HG03571 (cell line): ENCODE measurements at regions not wholly inside any gene's neighbourhood (a gene's known extent, or its start where the extent isn't known, plus 50 kb on each side); places are given as distances from the start of the nearest gene placed in this dataset.
"Not testable (repeated sequence)": the region's sequence is repeated elsewhere in the genome, so short reads cannot be mapped to it uniquely, and the experiment has no call there.

Source experiments
- ATAC-seq: cut with Tn5 transposase; IDR thresholded peaks from one replicate; pipeline ENCODE4 v1.9.1; 2021; ENCODE audit not compliant: unreplicated experiment

DNA sequence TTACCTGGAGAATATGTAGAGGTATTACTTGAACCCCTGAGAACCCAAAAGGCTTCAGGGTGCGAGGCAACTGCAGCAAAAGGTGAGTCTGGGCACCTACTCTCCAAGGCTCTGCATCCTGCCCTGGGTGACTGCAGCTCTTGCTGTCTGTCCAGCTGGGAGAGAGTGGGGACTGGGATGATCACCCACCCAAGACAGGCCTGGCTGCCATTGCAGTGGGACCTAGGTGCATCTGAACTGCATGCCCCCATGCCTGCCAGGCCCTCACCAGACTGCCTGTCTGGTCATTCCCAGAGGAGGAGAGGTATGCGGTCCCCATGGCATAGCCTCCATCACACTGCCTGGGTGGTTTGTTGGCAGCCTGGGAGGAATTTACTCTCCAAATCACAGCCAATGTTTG is 563.9 kb downstream of the TFAP2A start:
- no peak for ATAC-seq

DNA sequence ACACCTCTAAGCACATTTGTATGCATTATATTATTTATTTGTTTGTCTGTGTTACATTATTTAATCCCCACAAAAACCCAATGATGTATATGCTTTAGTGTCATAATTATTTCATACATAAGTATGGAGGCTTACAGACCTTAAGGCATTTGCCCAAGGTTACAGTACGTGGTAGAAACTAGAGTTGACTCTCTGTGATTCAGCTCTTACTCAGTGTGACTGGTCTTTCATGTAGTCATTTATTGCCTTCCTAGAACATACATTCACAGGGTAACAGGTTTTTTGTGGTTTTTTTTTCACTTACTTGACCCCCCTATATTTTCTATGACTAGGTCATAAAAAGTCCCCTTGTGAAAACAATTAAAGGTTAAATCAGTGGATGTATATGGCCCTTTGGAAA is 566.8 kb downstream of the TFAP2A start:
- no peak for ATAC-seq

DNA sequence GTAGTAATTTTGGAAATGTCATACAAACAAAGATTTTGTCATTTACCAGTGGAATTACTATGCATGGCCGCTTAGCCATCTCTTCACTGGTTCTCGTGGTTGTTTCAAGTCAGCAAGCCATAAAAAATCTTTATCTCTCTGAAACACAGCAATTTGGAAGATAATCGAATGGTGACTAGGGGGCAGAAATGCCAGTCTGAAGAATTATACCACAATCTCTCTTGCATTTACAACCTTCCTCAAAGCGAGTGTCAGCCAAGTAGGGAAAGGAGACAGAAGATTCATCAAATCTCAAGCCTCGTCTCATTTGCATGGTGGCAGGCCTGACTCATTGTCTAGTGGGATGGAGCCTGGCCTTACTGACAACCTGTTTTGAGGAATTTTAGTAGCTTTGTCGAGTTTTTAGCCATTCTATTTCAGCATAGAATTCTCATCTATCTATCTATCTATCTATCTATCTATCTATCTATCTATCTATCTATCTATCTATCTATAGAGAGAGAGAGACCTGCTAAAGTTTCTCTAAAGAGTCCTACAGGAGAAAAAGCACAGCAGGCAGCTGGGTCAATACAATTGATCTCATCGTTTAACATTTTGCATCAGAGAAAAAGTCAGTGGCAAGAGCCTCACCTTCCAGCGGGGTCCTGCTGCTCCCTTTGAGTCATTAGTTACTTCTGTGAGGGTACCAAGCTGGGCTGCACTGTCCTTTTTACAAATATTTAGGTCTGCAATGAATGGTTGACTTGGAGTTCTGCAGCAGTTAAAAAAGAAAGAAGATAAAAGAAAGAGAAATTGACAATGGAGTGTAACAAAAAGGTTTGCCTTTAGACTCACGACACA is 572.8 kb downstream of the TFAP2A start:
- ATAC-seq: no peak

GRCh38 chr6:9834233-9834632 is 580.6 kb downstream of the TFAP2A start:
- ATAC-seq: no peak

GRCh38 chr6:9831783-9832182 is 583.1 kb downstream of the TFAP2A start:
- no peak for ATAC-seq

DNA sequence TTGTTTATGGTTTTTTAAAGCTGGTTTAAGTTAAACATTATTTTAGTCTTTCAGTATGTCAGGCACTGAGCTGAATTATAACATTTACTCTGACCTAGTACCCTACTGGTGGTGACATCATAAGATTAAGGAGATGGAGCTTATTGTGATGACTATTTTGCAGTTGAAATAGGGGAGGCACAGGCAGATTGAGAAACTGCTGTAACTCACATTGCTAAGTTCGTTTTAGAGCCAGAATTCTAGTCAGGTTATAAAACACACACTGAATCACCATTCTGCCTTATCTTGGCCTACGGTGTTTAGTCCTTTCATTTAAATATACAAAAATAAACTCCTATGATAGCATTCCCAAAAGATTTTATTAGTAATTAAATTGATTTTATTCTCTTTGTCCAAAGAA is 584.1 kb downstream of the TFAP2A start:
- ATAC-seq: no peak

- no peak for ATAC-seq
Measured at GRCh38 chr6:9825526-9825925, 589.3 kb downstream of the TFAP2A start.

GRCh38 chr6:9810727-9811126 is 604.1 kb downstream of the TFAP2A start:
- ATAC-seq: not testable (repeated sequence)

- ATAC-seq: no peak
Measured at GRCh38 chr6:9810286-9810685, 604.6 kb downstream of the TFAP2A start.

GRCh38 chr6:9806195-9806594 is 608.7 kb downstream of the TFAP2A start:
- ATAC-seq: no peak

- no peak for ATAC-seq
Measured at GRCh38 chr6:9801249-9801754, 613.6 kb downstream of the TFAP2A start.

GRCh38 chr6:9799582-9799981 is 615.3 kb downstream of the TFAP2A start:
- no peak for ATAC-seq

- ATAC-seq: no peak
Measured at GRCh38 chr6:9796827-9797226, 618.0 kb downstream of the TFAP2A start.

DNA sequence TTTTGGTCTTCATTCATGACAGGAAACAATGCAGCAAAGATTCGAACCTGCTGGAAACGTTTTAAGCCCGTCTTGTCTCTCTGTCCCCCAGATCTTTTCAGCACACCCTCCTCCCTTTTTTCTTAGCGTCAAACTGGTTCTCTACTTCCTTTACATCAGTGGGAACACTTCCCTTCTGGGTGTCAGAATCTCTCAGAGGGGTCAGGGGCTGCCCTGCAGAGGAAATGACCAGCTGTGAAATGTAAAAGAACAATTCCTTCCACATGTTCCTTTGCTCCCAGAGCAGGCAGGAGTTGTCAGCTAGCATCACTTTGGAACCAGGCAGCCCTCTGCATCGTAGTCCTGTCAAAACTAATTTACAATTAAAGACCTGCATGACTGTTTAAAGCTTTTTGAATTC is 619.0 kb downstream of the TFAP2A start:
- ATAC-seq: no peak

GRCh38 chr6:9789201-9789600 is 625.7 kb downstream of the TFAP2A start:
- no peak for ATAC-seq

DNA sequence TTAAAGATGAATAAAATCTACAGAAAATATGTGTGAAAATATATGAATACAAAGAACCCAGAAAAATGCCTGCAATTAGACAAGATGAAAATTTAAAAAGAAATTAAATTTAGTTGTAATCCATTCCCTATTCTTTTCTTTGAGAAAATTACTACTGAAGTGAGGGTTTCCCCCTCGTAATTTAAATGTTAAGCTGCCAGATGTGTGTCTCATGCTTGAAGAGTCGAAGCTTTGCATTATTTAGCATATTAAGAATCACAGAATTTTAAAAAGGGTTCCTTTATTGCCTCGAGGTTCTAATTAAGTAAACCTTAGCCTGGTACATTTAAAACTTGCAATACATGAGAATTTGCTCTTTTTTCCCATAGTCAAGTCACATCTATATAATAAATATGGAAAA is 630.1 kb downstream of the TFAP2A start:
- no peak for ATAC-seq

- no peak for ATAC-seq
Measured at GRCh38 chr6:9783567-9783966, 631.3 kb downstream of the TFAP2A start.

DNA sequence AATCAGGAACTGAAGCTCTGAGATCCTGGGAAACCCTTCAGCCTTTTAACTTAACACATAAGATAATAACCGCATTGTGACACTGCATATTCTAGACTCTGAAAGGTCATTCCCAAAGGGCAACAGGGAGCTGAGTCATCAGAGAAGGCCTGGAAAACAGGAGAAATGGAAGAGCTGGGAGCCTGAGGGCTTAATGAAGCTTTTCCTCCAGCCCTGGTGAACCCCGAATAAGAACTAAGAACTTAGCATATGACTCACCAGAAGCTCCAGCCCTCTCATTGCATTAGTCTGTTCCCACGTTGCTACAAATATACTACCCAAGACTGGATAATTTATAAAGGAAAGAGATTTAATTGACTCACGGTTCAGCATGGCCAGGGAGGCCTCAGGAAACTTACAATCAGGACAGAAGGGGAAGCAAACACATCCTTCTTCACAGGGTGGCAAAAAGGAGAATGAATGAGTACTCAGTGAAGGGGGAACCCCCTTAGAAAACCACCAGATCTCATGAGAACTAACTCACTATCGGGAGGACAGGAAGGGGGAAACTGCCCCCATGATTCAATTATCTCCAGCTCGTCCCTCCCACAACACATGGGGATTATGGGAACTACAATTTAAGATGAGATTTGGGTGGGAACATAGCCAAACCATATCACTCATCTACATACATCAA is 648.5 kb downstream of the TFAP2A start:
- no peak for ATAC-seq

DNA sequence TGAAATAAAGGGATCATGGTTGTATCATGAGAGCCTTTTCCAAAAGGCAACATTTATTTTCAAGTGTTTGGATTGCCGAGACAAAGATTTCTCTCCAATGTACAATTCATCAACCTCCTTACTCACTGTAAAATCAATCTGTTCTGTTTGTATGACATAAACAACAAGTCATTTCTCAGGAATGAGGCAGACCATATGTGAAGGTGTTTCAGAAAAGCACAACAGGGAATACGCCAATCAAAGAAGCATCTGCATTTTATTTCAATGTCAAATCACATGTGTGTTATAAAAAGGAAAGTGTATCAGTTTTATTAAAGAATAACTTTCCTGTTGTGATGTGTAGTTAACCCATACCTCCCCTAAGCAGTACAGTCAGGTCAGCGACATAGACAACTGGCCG is 653.7 kb downstream of the TFAP2A start:
- ATAC-seq: no peak

GRCh38 chr6:9754515-9754914 is 660.4 kb downstream of the TFAP2A start:
- ATAC-seq: no peak

DNA sequence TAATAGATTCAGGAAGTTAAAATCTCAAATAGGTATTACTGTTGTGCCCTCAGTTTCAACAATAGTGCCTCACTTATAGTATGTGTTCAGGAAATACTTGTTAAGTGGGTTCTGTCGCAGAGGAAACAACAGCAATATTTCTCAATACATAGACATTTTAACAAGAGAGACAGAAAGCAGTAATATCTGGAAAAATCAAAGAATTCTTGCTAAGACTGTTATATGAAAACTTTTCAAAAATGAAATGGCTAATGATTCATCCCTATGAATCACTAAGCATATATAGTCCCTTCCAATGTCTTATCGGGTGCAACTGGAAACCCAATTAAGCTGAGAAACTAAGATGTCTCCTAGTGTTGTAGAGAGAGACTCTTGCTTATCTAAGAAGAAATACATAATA is 668.9 kb downstream of the TFAP2A start:
- ATAC-seq: no peak

DNA sequence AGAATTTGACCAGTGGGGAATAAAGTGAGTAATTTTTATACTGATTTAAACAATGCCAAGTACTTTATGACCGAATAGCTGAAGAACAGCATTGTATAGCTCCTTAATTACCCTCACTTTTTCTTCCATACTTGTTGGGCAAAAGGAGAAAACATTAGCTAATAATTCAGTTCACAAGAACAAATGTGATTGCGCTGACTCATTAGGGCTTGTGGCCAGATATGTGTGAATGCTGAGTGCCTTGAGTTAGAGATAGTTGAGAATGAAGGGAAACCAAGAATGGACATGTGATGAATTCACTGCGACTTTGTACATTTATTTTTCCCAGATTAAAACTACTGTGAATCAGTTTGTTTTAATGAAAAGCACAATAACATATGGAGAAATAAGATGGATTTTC is 669.4 kb downstream of the TFAP2A start:
- ATAC-seq: no peak
